MM.1S (cell line): ENCODE measurements at regions not wholly inside any gene's neighbourhood (a gene's known extent, or its start where the extent isn't known, plus 50 kb on each side); places are given as distances from the start of the nearest gene placed in this dataset.

Experiments
- DNase-seq: peaks from one replicate; pipeline ENCODE4 v3.0.0-alpha.2; 2015
- H2AFZ ChIP-seq: fragments of 300-600 bp; sonication (generic); 2 replicates; pipeline ENCODE4 v1.6.0; 2016; ENCODE audit warnings: antibody characterized with exemption, low read length
- H3F3A ChIP-seq: fragments of 300-600 bp; sonication (generic); 2 replicates; pipeline ENCODE4 v1.6.1; 2016; ENCODE audit warnings: mild to moderate bottlenecking, antibody characterized with exemption, low read length, moderate library complexity, mixed read lengths; ENCODE audit not compliant: insufficient read depth
- H3K27ac ChIP-seq: fragments of 300-600 bp; sonication (generic); 2 replicates; pipeline ENCODE4 v1.5.1; 2016; ENCODE audit warnings: mild to moderate bottlenecking, low read length
- H3K27me3 ChIP-seq: fragments of 300-600 bp; sonication (generic); replicated peaks from 2 replicates; pipeline ENCODE4 v1.6.0; 2016; ENCODE audit warnings: low read length; ENCODE audit not compliant: insufficient read depth
- H3K36me3 ChIP-seq: fragments of 300-600 bp; sonication (generic); replicated peaks from 2 replicates; pipeline ENCODE4 v1.6.1; 2016; ENCODE audit warnings: mild to moderate bottlenecking, low read length, mixed read lengths; ENCODE audit not compliant: insufficient read depth
- H3K4me1 ChIP-seq: fragments of 300-600 bp; sonication (generic); 2 replicates; pipeline ENCODE4 v1.6.1; 2016; ENCODE audit warnings: low read length, mixed read lengths
- H3K4me2 ChIP-seq: fragments of 300-600 bp; sonication (generic); 2 replicates; pipeline ENCODE4 v1.6.0; 2016; ENCODE audit warnings: low read depth, low read length
- H3K4me3 ChIP-seq: fragments of 300-600 bp; sonication (generic); 2 replicates; pipeline ENCODE4 v1.5.1; 2016; ENCODE audit warnings: low read length, mixed read lengths
- H3K79me2 ChIP-seq: fragments of 300-600 bp; sonication (generic); 2 replicates; pipeline ENCODE4 v1.6.1; 2016; ENCODE audit warnings: mixed run types, low read length, mixed read lengths
- H3K9ac ChIP-seq: fragments of 300-600 bp; sonication (generic); 2 replicates; pipeline ENCODE4 v1.6.1; 2016; ENCODE audit warnings: low read length, mixed read lengths
- H3K9me2 ChIP-seq: fragments of 300-600 bp; sonication (generic); replicated peaks from 2 replicates; pipeline ENCODE4 v1.6.1; 2016; ENCODE audit warnings: mild to moderate bottlenecking, low read length, mixed read lengths; ENCODE audit not compliant: insufficient read depth
- H3K9me3 ChIP-seq: fragments of 300-600 bp; sonication (generic); replicated peaks from 2 replicates; pipeline ENCODE4 v1.6.1; 2016; ENCODE audit warnings: mild to moderate bottlenecking, low read length, mixed read lengths; ENCODE audit not compliant: insufficient read depth
- H4K20me1 ChIP-seq: fragments of 300-600 bp; sonication (generic); 2 replicates; pipeline ENCODE4 v1.6.1; 2016; ENCODE audit warnings: mild to moderate bottlenecking, low read length, moderate library complexity, mixed read lengths; ENCODE audit not compliant: insufficient read depth
- EZH2 ChIP-seq: fragments of 300-600 bp; sonication (generic); optimal IDR thresholded peaks from 2 replicates; pipeline ENCODE3; 2017; ENCODE audit warnings: low read depth, mild to moderate bottlenecking, antibody characterized with exemption, low read length, mixed read lengths
- EZH2phosphoT487 ChIP-seq: fragments of 300-600 bp; sonication (generic); IDR thresholded peaks from 2 replicates; pipeline ENCODE4 v1.6.1; 2018; ENCODE audit warnings: antibody characterized with exemption, low read length
- TF ChIP-seq, protein P1 (sequence below): fragments of 300-600 bp; sonication (generic); IDR thresholded peaks from 2 replicates; pipeline ENCODE4 v1.5.1; 2016; ENCODE audit warnings: antibody characterized with exemption, low read length, mixed read lengths

DNA sequence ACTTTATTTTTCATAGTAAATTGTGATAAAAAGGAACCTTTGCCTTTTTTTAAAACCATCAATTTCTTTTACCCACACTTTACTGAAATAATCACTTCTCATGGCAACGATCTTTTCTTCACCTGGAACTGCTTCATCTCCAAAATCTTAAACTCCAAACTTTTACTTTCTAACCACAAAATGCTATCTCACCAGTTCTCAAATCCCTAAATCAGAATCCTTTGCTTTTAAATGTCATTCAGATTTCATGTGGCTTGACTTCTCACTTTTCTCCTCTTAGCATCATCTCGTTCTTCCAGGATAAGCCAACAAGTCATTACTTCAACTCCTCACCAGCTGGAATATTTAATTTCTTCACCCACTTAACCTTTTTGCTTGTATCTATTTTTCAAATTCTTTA, 284.3 kb upstream of the RASGEF1B start:
- H3K27ac ChIP-seq = no peak overlapping the region
- H3K79me2 ChIP-seq = no peaks in the 10 kb centered on the region
- H3K4me1 ChIP-seq = 0 out of 2 replicates have a peak, but pooled peaks cover 2% of the 10 kb centered on the region
- H3K36me3 ChIP-seq = no peaks in the 10 kb centered on the region
- no peak overlapping the region for H3K4me2 ChIP-seq
- no peak overlapping the region for H2AFZ ChIP-seq
- H3K4me3 ChIP-seq = no peak overlapping the region
- no peaks in the 10 kb centered on the region for H3K27me3 ChIP-seq
- no peaks in the 10 kb centered on the region for H3F3A ChIP-seq
- no peaks in the 10 kb centered on the region for H3K9me3 ChIP-seq
- no peak for DNase-seq
- H3K9ac ChIP-seq = no peak overlapping the region
- H3K9me2 ChIP-seq = no peaks in the 10 kb centered on the region
- H4K20me1 ChIP-seq = no peaks in the 10 kb centered on the region
- TF ChIP-seq, protein P1, sequence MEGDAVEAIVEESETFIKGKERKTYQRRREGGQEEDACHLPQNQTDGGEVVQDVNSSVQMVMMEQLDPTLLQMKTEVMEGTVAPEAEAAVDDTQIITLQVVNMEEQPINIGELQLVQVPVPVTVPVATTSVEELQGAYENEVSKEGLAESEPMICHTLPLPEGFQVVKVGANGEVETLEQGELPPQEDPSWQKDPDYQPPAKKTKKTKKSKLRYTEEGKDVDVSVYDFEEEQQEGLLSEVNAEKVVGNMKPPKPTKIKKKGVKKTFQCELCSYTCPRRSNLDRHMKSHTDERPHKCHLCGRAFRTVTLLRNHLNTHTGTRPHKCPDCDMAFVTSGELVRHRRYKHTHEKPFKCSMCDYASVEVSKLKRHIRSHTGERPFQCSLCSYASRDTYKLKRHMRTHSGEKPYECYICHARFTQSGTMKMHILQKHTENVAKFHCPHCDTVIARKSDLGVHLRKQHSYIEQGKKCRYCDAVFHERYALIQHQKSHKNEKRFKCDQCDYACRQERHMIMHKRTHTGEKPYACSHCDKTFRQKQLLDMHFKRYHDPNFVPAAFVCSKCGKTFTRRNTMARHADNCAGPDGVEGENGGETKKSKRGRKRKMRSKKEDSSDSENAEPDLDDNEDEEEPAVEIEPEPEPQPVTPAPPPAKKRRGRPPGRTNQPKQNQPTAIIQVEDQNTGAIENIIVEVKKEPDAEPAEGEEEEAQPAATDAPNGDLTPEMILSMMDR = no peak
- TF ChIP-seq EZH2phosphoT487 = no peak
- TF ChIP-seq EZH2 = no peak

DNA sequence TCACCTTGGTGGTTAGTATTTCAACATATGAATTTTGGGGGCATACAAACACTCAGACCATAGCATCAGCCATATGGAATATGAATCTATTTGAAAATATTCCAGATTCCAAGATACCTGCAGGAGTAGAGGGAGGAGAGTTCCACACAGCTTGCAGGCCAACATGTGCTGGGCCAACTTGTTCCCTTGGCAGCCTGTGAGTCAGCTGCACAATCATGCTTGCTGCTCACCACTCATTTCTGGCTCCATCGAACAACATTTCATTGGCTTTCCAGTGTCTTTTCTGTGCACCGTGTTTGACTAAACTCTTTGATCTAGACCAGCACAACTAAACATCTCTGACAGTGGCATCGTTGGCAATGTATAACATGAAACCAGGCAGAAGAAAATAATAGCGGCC, 282.5 kb upstream of the RASGEF1B start:
- Histone ChIP-seq H3K27ac (no peak overlapping the region), H3K9me3 (no peaks in the 10 kb centered on the region), H3K9ac (no peak overlapping the region), H3K36me3 (no peaks in the 10 kb centered on the region), H3K9me2 (no peaks in the 10 kb centered on the region), H3K27me3 (no peaks in the 10 kb centered on the region), H2AFZ (no peak overlapping the region), H3K4me1 (0 out of 2 replicates have a peak, but pooled peaks cover under 1% of the 10 kb centered on the region), H4K20me1 (no peaks in the 10 kb centered on the region), H3K79me2 (no peaks in the 10 kb centered on the region), H3K4me3 (no peak overlapping the region), H3K4me2 (no peak overlapping the region), H3F3A (no peaks in the 10 kb centered on the region)
- DNase-seq = no peak
- TF ChIP-seq, protein P1 = no peak
- TF ChIP-seq EZH2phosphoT487 (no peak), EZH2 (no peak)

DNA sequence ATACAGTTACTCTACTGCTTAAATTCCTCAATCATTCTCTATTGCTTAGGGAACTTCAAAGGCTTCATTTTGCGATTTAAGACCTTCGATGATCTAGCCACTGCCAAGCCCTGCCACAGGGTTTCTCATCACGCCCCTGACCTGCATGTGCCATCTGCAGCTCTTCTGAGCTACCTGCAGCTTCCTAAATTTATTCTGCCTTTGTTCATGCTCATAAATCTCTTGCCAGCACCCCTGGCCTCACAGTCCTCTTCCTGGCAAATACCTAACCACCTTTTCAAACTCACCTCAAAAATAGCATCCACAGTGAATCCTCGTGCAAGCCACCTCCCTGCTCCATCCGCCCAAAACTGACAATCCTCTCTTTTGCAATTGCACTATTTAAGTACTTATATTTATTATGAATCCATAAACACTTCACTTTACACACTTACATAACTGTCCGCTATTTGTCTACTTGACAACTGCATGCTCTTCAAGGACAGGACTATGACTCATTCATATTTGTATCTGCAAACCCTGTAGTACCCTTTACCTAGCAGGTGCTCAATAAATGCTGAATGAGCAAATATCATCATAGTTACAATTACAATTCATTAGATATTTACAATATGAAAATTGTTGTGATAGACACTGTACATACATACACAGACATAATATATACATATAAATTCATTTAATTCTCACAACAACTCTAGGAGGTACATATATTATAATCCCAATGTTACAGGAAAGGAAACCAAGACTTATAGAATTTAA, 280.0 kb upstream of the RASGEF1B start:
- H3K27ac ChIP-seq = no peak overlapping the region
- H3K4me1 ChIP-seq = peaks cover 8% of the 10 kb centered on the region; the same call in 1 of the 2 replicates
- DNase-seq = no peak
- TF ChIP-seq EZH2phosphoT487 (no peak), EZH2 (no peak)
- TF ChIP-seq, protein P1 = no peak
- no peaks in the 10 kb centered on the region for H3K9me3 ChIP-seq
- no peaks in the 10 kb centered on the region for H3K36me3 ChIP-seq
- H3K4me2 ChIP-seq = no peak overlapping the region
- no peaks in the 10 kb centered on the region for H4K20me1 ChIP-seq
- no peak overlapping the region for H2AFZ ChIP-seq
- H3K9ac ChIP-seq = no peak overlapping the region
- H3K4me3 ChIP-seq = no peak overlapping the region
- no peaks in the 10 kb centered on the region for H3F3A ChIP-seq
- no peaks in the 10 kb centered on the region for H3K27me3 ChIP-seq
- no peaks in the 10 kb centered on the region for H3K79me2 ChIP-seq
- no peaks in the 10 kb centered on the region for H3K9me2 ChIP-seq
